GM21381 (cell line): ENCODE measurements at regions not wholly inside any gene's neighbourhood (a gene's known extent, or its start where the extent isn't known, plus 50 kb on each side); places are given as distances from the start of the nearest gene placed in this dataset.

Experiments used
- ATAC-seq: cut with Tn5 transposase; IDR thresholded peaks from one replicate; pipeline ENCODE4 v1.9.1; 2021; ENCODE audit warnings: mild to moderate bottlenecking, moderate library complexity; ENCODE audit not compliant: unreplicated experiment

DNA sequence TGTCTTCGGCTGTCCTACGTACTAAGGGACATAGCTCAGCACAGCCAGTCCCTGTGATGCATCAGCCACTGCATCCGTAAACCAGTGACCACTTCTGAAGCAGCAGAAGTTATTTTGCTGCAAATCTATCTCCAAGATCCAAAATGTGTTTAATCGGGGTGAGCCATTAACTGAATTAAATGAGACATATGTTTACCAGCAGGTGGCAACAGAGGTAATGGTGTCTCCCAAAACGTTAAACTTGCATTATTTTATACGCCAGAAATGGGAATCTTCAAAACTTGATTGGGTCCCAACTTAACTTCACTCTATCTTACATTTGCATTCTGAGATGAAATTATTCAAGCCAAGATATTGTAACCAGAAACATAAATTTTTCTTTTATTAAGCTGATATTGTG lies 75.3 kb upstream of the BOC start:
- ATAC-seq = no peak

DNA sequence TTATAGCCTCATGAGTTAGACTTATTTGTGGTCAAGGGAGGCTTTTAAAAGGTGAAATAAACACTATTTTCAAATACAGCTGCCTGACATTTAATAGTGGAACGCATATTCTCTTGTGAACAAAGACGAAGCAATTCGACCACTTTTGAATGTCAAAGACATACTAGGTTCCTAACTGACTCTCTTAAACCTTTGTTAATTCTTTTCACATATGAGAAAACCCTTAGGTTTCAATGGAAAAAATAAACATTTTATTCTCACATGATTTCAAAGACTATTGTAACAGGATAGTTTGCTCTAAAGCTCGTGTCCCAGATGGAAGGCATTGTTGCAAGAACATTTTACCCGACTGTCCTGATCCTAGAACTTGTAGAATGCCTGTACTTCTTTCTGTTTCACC lies 74.8 kb upstream of the BOC start:
- ATAC-seq = no peak

DNA sequence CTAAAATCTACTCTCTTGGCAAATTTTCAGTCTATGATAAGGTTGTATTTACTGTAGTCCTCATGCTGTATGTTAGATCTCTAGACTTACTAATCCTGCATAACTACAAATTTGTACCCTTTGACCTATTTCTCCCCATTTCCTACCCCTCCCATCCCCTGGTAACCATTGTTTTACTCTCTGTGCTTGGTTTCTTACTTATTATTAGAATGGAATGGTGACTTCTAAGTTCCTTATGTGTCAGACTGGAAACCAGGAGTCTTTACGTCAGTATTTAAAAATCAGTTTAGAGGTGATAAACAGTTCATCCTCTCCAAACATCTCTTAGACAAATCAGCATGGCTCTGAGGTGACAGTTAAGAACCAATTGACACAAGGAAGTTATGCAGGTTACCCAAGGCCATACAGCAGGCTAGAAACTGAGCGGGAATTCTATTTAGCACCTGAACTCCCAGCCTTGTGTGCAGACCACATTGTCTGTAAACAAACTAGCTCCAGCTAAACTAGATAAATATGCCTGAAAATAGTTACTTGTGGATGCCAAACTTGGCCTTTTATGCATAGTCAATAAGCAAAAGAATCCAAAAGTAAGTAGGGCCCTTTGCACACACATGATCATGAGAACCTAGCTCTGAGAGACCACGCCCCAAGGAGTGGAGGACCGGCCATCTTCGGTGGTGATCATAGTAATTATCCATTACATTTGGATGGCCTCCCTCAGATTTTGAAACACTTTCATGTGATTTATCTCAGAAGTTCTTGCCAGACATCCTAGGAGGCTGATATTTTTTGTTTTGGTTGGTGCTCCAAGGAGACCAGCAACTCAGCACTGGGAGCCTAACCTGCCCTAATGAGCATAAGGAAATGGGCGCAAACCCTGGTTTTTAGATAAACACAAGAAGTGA lies 72.3 kb upstream of the BOC start:
- ATAC-seq = no peak

DNA sequence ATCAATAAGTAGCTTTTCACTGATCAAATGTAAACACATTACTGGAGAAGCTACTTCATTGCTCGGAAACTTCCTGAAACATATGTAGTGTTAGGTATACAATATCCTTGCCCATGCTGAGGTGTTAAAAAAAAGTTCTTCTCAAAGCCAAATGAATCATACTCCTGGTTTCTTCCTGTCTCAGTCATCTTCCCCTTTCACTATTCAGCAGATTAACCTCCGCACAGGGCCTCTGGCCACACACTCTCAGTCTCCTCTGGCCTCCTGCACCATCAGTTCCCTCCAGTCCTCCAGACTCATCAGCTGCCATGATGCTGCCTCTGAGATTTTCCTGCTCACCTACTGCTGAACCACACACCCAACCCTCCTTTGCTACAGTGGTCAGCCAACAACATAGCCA lies 70.5 kb upstream of the BOC start:
- no peak for ATAC-seq

DNA sequence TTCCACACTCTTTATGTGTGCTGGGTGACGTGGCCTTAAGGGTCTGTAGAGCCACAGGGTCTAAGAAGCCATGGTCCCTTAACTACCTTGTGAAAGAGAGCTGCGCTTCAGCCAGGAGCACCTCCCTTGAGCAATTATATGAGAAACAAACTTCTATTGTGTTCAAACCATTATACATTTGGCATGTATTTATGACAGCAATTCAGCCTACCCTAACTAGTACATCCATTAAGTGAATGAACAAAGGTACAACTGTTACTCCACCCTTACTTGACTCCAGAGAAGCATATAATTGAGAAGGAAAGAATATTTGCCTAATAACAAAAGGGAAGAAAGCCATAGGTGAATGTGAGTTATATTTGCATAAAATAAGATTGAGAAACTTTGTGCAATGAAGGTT lies 69.8 kb upstream of the BOC start:
- no peak for ATAC-seq

DNA sequence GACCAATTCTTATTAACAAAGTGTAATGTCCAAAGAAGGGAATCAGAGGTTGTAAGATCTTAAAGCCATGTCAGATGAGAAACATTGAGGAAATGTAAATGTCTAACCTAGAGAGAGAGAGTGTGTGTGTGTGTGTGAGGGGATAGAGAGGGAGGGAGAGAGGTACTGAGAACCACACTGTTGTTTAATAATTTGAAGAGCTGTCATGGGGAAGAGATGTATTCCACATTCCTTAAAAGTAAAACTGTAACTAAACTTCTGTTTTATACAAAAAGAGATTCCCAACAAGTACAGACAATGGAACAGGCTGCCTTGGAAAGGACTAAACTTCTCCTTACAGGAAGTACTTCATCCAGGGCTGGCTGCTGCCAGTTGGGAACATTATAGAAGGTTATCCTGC lies 68.9 kb upstream of the BOC start:
- no peak for ATAC-seq

DNA sequence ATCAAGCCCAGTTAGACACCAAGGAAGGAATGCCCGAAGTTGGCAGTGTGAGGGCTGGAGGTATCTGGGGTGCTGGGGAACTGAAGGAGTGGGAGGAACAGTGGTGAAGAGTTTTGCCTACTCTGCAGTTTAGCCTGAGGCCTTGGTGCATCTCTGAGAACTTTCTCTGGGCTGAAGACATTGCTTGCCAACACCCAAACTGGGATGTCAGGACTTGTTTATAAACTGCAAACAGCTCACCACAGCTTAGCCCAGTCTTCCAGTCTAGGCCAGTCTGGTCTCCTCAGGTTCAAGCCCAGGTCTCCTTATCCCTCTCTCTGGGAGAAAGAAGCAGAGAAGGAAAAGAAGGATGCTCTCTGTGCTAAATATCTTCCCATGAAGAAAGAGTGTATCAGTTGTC lies 68.0 kb upstream of the BOC start:
- no peak for ATAC-seq

DNA sequence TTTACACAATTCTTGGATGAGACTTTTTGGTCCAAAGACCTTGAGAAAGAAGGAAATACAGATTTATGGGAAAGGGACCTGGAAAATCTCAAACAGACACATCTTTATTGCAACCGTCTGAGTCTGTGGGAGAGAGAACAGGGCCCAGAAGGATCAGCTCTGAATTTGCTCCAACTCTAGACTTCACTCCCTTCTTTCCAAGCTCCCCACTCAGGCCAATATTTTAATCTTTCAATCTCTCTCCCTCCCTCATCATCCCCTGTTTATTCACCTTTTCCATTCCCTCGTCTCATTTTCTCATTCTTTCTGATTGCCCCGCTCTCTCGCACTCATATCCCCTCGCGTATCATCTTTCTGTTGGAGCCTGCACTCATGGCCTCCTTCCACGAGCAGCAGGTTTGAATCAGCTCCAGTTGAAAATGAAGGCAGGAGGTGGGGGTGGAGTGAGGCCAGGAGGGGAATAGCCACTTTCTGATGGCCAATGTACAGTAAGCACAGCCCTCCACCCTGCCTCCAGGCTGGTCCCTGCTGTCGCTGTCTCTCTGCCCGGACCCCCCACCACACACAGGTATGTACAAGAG lies 63.6 kb upstream of the BOC start:
- ATAC-seq = no peak

DNA sequence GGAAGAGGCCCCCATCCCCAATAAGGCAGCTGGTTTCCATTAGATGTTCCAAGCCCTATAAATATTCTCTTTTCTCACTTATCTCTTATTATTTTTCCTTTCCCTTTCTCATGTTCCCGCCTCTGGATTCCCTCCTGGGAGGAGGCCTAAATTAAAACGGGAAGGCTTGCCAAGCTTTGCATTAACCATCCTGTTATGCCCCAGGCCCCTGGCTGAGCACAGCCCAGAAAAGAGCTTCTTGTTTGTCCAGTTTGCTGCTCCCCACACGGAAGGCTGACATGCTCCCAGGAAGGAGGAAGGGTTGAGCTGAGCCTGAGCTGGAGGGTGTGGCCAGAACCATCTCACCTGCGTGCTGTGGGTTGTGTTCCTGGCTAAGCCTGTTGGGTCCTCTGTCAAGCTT lies 63.1 kb upstream of the BOC start:
- ATAC-seq = no peak

DNA sequence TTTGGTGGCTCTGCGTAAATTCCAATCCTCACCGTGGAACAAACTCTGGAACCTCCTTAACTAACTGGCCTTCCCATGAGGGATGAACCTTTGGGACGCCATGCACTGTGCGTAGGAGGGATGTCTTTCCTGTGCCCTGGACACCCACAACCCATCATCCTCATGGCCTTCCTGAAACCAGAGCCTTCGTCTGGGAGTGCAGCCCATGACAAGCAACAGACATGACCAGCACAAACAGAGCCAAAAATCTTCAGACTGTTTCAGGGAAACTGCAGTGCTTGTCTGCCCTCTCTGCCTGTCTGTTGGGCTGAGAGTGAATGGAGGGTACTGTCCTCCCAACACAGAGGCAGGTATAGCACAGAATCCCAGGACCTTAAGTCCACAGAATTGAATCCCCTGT lies 61.1 kb upstream of the BOC start:
- ATAC-seq = no peak

DNA sequence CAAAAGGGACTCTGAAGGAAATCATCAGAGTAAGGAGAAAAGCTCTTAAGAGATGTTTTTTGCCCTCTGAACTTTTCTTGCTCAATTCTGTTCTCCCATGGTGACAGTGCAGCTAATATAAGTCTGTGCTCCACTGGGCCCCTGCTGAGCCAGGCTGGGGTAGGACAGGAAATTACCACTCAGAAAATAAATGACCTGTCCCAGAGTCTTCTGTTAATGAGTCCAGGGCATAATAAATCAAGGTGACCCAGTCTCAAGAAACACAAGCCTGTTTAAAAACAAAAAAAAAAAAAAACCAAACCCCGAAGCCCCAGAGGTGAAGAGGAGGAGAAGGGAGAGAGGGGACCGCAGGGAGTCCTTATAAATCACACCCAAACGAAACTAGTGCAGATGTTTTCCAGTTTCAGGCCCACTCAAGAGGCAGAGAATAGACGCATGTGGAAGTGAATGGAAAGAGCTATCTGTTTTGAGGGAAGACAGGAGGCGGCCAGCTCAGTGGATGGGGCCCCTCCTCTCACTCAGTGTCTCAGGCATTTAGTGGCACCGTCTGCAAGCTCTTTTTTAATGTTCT lies 59.8 kb upstream of the BOC start:
- ATAC-seq = no peak

DNA sequence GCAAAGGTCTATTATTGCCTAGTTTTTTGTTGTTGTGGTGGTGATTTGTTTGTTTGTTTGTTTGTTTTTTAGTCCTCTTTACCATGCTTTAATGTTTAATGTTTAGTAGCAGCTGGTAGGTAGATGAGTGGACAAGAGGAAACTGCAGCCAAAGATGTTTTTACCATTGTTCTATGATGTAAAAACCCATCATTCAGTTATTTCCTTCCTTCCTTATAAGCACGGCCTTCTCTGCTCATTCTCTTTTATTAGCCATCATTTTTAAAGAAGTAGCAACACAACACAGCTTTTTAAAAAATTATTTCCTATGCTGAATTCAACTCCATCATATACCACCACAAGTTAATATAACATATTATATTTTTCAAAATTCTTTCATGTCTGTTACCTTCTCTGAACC lies 58.5 kb upstream of the BOC start:
- ATAC-seq = no peak

DNA sequence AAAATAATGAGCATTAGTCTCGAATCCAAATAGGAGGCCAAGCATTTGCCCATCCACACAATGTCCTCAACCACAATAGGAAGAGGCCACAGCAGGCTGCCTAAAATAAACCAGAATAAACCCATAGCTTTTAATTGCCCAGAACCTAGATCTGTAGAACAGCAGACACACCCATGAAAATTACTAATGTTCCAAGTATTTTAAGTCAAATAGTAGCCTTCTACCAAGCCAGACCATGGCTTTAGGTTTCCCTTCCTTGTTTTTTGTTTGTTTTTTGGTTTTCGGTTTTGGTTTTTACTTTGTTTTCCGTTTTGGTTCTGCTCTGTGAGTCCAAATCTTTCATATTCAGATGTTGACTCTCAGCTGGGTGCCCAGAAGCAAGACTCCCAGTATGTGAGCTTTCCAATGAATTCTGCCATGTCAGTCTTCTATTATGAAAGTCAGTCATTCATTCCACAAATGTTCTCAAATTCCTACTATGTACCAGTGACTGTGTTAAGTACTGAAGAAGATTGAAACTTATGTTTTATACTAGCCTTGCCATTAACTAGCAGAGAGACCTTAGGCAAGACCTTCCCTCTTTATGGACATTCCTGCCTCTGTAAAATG lies 57.8 kb upstream of the BOC start:
- peak; percentile 76 for ATAC-seq

DNA sequence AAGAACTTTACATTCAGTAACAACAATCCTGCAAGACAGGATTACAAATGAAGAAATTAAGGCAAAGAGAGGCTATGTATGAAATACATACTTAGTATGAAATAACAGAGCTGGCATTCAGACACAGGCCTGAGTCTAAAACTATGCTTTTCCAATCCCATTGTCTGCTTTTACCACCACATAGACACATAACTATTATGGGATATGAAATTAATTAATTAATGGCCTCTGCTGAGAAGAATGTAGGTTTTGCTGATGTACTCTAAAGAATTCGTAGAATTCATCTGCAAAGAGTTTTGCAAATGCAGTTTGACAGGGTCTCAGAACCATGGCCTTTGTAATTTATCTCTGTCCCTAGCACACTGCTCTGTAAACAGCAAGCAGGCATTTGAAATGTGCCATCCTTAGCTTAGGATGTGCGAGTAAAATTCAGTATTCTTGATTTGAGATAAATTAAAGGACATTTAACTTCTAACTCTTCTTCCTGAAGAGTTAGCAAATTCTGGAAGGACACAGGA lies 54.5 kb upstream of the BOC start:
- ATAC-seq = no peak

DNA sequence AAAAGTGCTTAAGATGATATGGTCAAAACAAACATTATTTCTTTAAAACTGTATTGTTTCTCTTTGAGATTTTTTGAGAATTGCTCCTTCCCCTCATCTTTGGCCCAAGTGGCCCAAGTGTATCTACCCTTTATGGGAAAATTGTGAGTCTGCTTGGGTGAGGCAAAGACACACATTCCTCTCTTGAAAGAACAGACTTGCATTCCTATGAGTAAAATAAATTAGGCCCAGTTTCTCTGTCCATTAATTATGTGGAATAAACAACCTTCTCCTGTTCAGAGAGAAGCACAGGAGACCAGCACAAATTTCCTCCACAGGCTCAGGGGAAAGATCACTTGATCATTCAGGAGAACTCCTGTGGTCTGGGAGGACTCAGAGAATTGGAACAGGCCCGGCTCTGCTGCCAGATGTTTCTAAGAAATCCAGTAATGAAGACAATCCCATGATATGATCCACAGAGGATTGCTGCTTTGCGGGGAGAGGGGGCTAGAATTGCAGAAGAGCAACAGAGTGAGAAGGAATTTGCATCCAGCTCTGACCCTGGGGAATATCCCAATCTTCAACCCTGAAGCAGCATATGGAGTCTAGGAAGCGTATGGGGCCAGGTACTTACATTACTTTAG lies 53.8 kb upstream of the BOC start:
- ATAC-seq = no peak

DNA sequence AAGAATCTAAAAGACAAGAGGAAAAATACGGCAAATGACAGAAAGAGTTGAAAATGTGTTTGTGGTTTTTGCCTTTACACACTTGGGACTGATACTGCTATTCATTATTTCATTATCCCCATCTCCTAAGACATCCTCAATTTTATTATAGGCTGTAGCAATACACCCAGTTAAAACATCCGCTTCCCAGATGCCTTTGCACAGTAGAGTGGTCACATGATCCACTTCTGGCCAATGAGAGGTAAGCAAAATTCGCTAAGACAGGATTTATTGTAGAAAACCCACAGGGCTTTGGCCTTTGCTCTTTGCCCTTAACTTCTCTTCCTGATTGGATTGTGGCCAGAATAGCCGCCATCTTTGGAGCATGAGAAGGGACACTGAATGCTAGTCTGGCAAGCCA lies 53.2 kb upstream of the BOC start:
- ATAC-seq = no peak
